Stimulated activated CD4-positive, alpha-beta T cell treated with anti-CD3 and anti-CD28 coated beads, TNF-alpha, amount 100 ng/mL, for 4 hours (primary cell): ENCODE measurements at regions not wholly inside any gene's neighbourhood (a gene's known extent, or its start where the extent isn't known, plus 50 kb on each side); places are given as distances from the start of the nearest gene placed in this dataset.
"Not testable (repeated sequence)": the region's sequence is repeated elsewhere in the genome, so short reads cannot be mapped to it uniquely, and the experiment has no call there.

ENCODE experiments used
- DNase-seq, 3 experiments: peaks; one replicate each; pipeline ENCODE4 v3.0.0-alpha.2; 2020; ENCODE audit warnings: low read depth in 3 of 3

GRCh38 chr2:128598260-128598659, 279.6 kb upstream of the HS6ST1 start:
- not testable (repeated sequence) for DNase-seq

GRCh38 chr2:128598862-128599441, 280.3 kb upstream of the HS6ST1 start:
- no peak for DNase-seq

- DNase-seq: no peak
Measured at GRCh38 chr2:128599700-128600099, 281.0 kb upstream of the HS6ST1 start.

DNA sequence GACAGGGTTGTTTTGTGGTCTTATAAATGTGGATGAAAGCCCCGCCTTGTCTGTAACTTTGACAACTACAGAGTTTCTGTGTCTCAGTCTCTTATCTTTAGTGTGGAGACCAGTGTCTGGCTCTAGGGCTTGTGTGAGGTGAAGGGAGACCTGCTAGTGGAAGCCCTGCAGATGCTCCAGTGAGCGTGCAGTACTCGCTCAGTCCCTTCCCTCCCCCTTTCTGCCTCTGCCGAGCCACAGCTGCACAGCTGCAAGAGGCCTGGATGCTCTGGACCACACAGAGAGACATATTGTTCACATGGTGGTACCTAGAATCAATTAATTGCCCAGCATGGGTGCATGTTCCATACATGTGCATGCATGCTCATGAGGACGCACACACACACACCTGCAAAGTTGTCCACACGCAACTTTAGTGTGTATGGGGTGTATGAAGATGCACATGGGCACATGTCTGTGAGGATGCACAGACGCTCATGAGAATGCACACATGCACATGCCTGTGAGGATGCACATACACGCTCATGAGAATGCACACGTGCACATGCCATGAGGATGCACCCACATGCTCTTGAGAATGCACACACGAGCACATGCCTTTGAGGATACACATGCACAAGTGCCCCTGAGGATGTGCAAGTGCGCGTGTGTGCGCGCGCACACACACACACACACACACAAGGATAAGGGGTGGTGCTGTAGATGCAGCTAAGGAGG, 282.1 kb upstream of the HS6ST1 start:
- no peak for DNase-seq

DNA sequence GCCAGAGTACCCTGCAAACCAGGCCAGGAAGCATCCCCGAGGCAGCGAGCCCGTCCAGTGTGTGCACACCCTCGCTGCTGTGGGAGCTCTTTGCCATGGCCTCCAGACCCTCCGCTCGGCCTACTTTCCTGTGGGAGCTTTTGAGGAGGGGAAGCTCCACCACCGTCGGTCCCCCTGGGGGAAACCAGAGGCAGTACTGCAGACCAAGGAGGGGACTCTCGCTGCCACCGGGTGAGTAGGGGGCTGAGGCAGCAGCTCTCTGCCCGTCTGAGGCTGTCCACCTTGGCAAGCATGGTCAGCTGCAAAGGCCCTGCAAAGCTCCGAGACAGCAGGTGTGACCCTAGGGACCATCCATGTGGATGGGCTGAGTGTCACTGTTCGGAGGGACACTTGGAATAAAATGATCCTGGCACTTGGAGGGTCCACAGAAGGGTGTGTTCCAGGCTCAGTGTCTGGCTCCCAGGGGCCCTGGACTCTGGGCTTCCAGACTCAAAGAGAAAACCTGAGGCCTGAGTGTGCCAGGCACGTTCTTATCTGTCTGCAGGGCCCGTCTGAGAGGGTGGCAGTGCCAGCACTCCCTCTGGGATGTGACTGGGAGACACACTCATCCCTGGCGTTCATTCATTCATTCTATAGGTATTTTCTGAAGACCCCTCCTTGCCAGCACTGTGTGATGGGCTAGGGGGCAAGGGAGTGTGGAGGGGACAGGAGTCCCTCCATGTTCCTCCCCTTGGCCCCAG, 282.8 kb upstream of the HS6ST1 start:
- DNase-seq: no peak

- no peak for DNase-seq
Measured at GRCh38 chr2:128602038-128602698, 283.5 kb upstream of the HS6ST1 start.

GRCh38 chr2:128602699-128603101, 284.0 kb upstream of the HS6ST1 start:
- DNase-seq: no peak

GRCh38 chr2:128603411-128603924, 284.8 kb upstream of the HS6ST1 start:
- no peak for DNase-seq

- DNase-seq: no peak
Measured at GRCh38 chr2:128604045-128604444, 285.4 kb upstream of the HS6ST1 start.

DNA sequence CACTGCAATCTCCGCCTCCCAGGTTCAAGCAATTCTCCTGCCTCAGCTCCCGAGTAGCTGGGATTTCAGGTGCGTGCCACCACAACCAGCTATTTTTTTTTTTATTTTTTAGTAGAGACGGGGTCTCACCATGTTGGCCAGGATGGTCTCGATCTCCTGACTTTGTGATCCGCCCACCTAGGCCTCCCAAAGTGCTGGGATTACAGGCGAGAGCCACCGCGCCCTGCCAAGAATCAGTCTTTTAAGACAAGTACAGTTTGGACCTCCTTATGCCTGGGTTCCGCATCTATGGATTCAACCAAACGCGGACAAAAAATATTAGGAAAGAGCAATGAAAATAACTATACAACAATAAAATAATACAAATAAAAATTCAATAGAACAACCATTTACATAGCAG, 285.9 kb upstream of the HS6ST1 start:
- DNase-seq: not testable (repeated sequence)

- DNase-seq: no peak
Measured at GRCh38 chr2:128605421-128605820, 286.8 kb upstream of the HS6ST1 start.

DNA sequence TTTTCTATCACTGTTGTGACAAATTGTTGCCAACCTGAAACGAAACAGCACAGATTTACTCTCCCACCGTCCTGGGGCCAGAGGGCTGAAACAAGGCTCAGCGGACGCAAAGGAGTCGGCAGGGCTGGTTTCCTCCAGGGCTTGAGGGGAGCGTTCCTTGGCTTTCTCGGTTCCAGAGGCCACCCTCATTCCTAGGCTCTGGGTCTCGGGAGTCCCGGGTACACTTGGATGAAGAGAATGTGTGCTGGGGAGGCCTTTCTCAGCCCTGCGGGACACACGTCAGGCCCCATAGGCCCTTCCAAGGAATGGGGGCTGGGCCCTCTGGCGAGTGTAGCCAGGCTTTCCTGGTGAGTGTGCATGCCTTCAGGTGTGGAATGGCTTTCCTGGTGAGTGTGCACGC, 287.3 kb upstream of the HS6ST1 start:
- DNase-seq: no peak

DNA sequence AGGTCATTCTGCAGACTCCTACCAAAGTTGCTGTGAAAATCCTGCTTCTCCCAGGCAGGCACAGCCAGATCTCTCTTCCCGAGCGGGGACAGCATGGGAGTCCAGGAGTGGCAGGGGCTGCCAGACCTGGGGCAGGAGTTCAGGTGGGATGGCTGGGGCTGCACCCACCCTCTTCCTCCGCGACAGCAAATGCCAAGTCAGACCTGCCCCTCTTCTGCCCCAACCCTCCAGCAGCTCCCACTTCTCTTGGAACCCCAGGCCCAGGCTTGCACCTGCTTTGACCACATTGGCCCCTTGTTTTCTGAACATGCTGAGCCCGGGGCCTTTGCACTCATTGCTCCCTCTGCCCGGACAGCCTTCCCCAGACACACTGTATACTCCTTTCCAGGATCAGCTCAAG, 288.2 kb upstream of the HS6ST1 start:
- DNase-seq: no peak

- no peak for DNase-seq
Measured at GRCh38 chr2:128607440-128607839, 288.8 kb upstream of the HS6ST1 start.

GRCh38 chr2:128607911-128608506, 289.3 kb upstream of the HS6ST1 start:
- DNase-seq: no peak

- no peak for DNase-seq
Measured at GRCh38 chr2:128608921-128609880, 290.5 kb upstream of the HS6ST1 start.

DNA sequence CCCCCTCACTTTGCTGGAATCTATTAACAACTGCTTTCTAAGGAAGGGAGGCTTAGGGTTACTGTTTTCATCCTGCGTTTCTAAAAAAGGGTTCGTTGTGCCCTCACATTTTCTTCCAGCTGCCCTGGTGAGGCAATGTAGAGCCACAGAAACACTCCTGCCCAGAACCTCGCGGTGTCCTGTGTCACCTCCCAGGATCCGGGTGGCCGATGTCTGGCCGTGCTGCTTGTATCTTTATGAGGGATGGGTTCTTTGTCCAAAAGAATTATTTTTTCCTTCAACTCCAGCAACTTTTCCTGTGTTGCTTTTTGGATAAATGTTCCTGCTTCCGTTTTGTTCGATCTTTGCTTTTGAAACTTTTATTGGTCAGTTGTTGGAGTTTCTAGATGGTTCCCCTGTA, 291.8 kb upstream of the HS6ST1 start:
- DNase-seq: no peak

GRCh38 chr2:128611421-128612320, 293.0 kb upstream of the HS6ST1 start:
- DNase-seq: no peak

DNA sequence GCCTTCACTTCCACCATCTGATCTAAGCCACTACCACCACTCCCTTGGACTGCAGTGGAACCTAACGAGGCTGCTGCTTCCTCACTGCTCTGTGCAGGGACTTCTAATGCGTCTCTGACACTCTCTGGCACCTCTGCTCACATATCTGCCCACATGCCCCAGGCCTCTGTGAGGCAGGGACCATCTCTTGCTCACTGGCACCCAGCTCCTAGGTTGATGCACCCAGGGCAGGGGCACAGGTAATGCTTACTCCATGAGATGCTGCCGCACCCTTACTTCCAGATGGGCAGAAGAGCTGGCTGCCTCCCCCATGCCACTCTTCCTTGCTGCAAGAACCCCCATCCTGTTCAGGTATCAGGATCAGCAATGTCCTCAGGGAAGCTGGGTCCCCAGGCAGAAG, 294.0 kb upstream of the HS6ST1 start:
- DNase-seq: no peak

DNA sequence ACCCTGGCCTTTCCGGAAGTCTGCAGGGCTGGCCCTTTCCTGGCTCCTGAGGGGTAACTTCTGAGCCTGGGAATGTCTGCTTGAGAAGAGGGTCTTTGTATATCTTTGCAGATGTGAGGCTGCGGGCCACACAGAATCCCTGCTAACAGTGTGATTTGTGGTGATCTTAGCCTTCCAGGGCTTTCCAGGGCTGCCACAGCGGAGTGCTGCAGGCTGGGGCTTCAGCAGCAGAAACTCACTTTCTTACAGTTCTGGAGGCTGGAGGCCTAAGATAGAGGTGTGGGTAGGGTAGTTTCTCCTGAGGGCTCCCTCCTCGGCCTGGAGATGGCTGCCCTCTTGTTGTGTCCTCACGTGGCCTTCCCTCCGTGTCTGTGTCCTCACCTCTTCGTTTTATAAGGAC, 294.7 kb upstream of the HS6ST1 start:
- no peak for DNase-seq
